ENCODE measurements at regions not wholly inside any gene's neighbourhood (a gene's known extent, or its start where the extent isn't known, plus 50 kb on each side); places are given as distances from the start of the nearest gene placed in this dataset.
A peak's percentile ranks its signal among the peaks of the same experiment; 100 is the strongest.

DNA sequence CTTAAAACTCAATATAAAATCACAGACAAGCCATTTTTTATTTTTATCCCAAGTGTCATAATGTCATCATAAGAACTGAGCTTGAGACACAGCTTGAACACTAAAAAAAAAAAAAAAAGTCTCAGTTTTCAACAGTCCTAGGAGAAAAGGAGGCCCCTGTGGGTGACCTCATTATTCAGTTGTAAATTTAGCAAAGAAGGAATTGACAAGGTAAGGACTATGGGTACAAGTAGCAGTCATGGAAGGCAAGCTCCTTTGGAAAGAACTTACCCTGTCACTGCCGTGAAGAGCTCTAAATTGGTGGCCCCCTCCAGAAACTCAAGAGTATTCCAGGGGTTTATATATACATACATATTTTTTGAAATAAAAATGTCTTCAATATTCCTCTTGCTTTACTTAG, 864.4 kb upstream of the KCND2 start:
- H3K4me1 ChIP-seq: no peaks in the 10 kb centered on the region
- peaks cover 8% of the 10 kb centered on the region; the same call in 1 of the 2 replicates for H3K27me3 ChIP-seq (ENCODE audit: low read depth)
- DNase-seq (ENCODE audit: low spot score in 2 of 2): no peak
- in situ Hi-C loops (cut with MboI; ENCODE audit: low sequenced_read_pairs): no loop called here
- H3K36me3 ChIP-seq (replicated peaks): no peaks in the 10 kb centered on the region
- H3K4me3 ChIP-seq: no peak overlapping the region
- no peaks in the 10 kb centered on the region for H3K9me3 ChIP-seq

DNA sequence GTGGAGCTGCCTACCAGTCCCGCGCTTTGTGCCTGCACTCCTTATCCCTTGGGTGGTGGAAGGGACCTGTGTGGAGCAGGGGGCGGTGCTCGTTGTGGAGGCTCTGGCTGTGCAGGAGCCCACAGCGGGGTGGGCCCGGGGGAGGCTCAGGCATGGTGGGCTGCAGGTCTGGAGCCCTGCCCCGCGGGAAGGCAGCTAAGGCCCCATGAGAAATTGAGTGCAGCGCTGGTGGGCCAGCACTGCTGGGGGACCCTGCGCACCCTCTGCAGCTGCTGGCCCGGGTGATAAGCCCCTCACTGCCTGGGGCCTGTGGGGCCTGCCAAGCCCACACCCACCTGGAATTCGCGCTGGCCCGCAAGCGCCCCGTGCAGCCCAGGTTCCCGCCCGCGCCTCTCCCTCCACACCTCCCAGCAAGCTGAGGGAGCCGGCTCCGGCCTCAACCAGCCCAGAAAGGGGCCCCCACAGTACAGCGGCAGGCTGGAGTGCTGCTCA, 859.6 kb upstream of the KCND2 start:
- Histone ChIP-seq H3K27me3 (ENCODE audit: low read depth) (no peaks in the 10 kb centered on the region), H3K4me1 (no peaks in the 10 kb centered on the region), H3K9me3 (no peaks in the 10 kb centered on the region), H3K36me3 (replicated peaks) (no peaks in the 10 kb centered on the region), H3K4me3 (no peak overlapping the region)
- DNase-seq (ENCODE audit: low spot score in 2 of 2): no peak
- in situ Hi-C loops (cut with MboI; ENCODE audit: low sequenced_read_pairs): no loop called here

DNA sequence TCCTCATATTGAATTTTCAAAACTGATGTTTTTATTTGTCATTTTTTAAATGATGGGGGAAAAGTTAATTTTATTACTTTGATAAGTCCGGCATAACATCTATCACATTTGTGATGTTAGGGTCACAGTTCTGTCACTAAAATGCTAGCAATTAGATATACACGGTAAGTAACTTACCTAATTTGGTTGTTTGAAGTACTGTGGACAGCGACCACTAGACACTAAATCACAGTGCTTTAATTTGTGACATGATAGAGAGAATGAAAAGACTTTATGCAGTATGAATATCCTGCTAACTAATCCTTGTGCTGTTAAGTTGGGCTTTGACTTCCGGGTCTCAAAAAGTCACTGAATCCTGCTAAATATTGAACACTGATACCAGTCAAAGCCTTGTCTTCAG, 857.3 kb upstream of the KCND2 start:
- no peaks in the 10 kb centered on the region for H3K4me1 ChIP-seq
- in situ Hi-C loops (cut with MboI; ENCODE audit: low sequenced_read_pairs): no loop called here

DNA sequence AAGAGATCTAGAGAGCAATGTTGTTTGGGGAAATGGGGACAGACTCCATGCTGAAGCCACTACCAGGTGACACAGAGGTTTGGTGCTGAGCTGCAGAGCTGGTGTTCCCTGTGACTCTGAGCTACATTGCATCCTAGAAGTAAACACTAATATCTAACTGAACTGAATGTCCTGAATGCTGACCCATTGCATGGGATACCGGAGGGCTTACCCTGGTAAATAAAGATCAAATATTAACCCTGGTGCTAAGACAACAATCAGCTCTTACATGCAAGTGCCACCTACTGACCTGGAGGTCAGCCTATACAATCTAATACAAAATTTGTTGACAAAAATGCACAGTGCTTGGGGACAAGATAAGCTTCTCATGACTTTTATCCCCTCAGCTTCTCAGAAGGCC, 851.3 kb upstream of the KCND2 start:
- Histone ChIP-seq H3K4me1 (no peaks in the 10 kb centered on the region), H3K4me3 (no peak overlapping the region), H3K27me3 (ENCODE audit: low read depth) (no peaks in the 10 kb centered on the region), H3K9me3 (no peaks in the 10 kb centered on the region), H3K36me3 (replicated peaks) (no peaks in the 10 kb centered on the region)
- in situ Hi-C loops (cut with MboI; ENCODE audit: low sequenced_read_pairs): no loop called here
- no peak for DNase-seq (ENCODE audit: low spot score in 2 of 2)

More for the DNA sequence above, 857.3 kb upstream of the KCND2 start:
- H3K9me3 ChIP-seq: no peaks in the 10 kb centered on the region
- no peak for DNase-seq (ENCODE audit: low spot score in 2 of 2)
- H3K4me3 ChIP-seq: no peak overlapping the region
- H3K27me3 ChIP-seq (ENCODE audit: low read depth): no peaks in the 10 kb centered on the region
- H3K36me3 ChIP-seq (replicated peaks): no peaks in the 10 kb centered on the region

DNA sequence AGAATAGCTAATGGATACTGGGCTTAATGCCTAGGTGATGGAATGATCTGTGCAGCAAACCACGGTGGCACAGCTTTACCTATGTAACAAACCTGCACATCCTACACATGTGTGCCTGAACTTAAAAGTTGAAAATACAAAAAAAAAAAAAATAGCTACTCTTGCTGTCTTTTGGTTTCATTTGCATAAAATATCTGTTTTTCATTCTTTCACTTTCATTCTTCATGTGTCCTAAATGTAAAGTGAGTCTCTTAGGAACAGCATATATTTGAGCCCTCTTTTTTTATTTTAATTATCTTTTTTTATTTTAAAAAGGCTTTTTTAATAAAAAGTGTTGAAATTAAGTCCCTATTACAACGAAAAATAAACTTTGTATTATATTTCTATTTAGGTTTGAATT, 836.1 kb upstream of the KCND2 start:
- no peak overlapping the region for H3K4me3 ChIP-seq
- H3K36me3 ChIP-seq (replicated peaks): no peaks in the 10 kb centered on the region
- no peaks in the 10 kb centered on the region for H3K9me3 ChIP-seq
- in situ Hi-C loops (cut with MboI; ENCODE audit: low sequenced_read_pairs): no loop called here
- no peaks in the 10 kb centered on the region for H3K27me3 ChIP-seq (ENCODE audit: low read depth)
- DNase-seq (ENCODE audit: low spot score in 2 of 2): no peak
- no peaks in the 10 kb centered on the region for H3K4me1 ChIP-seq

- in situ Hi-C loops (cut with MboI; ENCODE audit: low sequenced_read_pairs): no loop called here
- DNase-seq (ENCODE audit: low spot score in 2 of 2): no peak
- Histone ChIP-seq H3K27me3 (ENCODE audit: low read depth) (no peaks in the 10 kb centered on the region), H3K36me3 (replicated peaks) (no peaks in the 10 kb centered on the region), H3K9me3 (no peaks in the 10 kb centered on the region), H3K4me1 (no peaks in the 10 kb centered on the region), H3K4me3 (no peak overlapping the region)
These were observed 834.7 kb upstream of the KCND2 start for GRCh38 chr7:119438315-119438714.

GRCh38 chr7:119439192-119439591, 833.8 kb upstream of the KCND2 start:
- in situ Hi-C loops (cut with MboI; ENCODE audit: low sequenced_read_pairs): no loop called here
- Histone ChIP-seq H3K27me3 (ENCODE audit: low read depth) (no peaks in the 10 kb centered on the region), H3K4me1 (no peaks in the 10 kb centered on the region), H3K36me3 (replicated peaks) (no peaks in the 10 kb centered on the region), H3K4me3 (no peak overlapping the region), H3K9me3 (no peaks in the 10 kb centered on the region)
- DNase-seq (ENCODE audit: low spot score in 2 of 2): no peak

DNA sequence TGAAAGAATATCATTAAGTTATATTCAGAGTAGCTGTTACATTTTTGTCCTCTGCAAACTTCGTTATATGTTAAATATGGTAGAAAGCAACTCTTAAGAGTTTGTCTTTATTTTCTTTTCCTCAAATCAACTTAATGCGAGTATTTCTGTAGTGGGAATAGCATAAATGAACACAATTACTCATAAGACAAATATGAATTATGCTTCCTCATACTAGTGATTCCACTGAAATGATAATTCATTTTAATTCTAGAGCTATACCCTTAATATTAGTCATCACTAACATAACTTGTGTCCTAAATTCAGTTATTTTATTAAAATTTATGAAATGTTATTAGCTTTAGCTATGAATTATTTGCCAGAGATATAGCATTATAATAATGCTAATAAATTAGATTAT, 820.6 kb upstream of the KCND2 start:
- Histone ChIP-seq H3K27me3 (ENCODE audit: low read depth) (no peaks in the 10 kb centered on the region), H3K4me3 (no peak overlapping the region), H3K4me1 (no peaks in the 10 kb centered on the region), H3K9me3 (no peaks in the 10 kb centered on the region), H3K36me3 (replicated peaks) (no peaks in the 10 kb centered on the region)
- in situ Hi-C loops (cut with MboI; ENCODE audit: low sequenced_read_pairs): no loop called here
- no peak for DNase-seq (ENCODE audit: low spot score in 2 of 2)

DNA sequence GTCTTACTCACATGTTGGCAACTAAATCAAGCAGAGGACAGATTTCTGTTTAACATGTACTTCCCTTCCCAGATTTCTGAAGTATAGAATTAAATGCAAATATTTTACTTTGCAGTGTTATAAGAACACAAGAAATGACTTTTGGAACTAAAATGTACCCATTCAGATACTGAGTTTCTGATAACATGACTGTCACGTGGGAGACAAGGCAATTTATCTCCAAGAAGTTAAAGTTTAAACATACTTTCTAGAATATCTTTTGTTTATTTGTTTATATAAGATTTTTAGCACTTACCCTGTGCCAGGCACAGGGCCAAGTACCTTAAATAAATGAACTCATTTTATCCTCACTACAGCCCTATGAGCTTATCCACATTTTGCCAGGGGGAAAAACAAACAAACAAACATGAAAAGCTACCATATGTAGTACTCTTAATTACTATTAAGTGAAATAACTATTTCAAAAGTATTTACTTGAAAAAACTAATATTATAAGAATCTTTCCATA, 807.1 kb upstream of the KCND2 start:
- Histone ChIP-seq H3K4me1 (no peaks in the 10 kb centered on the region), H3K36me3 (replicated peaks) (no peaks in the 10 kb centered on the region), H3K27me3 (ENCODE audit: low read depth) (0 out of 2 replicates have a peak, but pooled peaks cover 2% of the 10 kb centered on the region), H3K9me3 (no peaks in the 10 kb centered on the region), H3K4me3 (no peak overlapping the region)
- no peak for DNase-seq (ENCODE audit: low spot score in 2 of 2)
- in situ Hi-C loops (cut with MboI; ENCODE audit: low sequenced_read_pairs): no loop called here

DNA sequence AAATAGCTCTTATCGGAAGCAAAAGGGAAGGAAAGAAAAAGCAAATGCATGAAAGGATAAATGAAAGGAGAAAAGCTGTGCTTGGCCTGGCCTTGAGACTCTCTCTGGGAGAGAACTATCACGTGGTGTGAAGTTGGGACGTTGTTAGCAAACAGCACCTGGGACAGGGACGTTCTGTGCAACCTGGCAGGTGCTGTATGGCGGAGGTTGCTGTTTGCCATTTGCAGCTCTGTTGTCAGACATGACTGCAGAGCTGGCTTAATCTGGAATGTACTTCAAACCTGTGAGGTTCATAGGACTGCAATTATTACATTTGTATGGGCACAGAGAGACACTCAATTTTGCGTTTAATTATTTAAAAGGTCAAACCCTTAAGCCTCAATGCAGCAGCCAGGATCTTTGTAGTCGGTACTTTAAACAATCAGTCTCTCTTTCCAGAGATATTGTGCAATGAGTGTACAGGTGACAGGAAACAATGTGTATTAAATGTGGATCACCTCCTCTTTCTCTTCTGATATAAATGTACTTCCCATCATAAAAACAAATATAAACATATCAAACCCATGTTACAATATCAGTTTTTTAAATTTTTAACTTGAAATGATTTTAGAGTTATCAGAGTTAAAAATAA, 800.5 kb upstream of the KCND2 start:
- DNase-seq (ENCODE audit: low spot score in 2 of 2): no peak

DNA sequence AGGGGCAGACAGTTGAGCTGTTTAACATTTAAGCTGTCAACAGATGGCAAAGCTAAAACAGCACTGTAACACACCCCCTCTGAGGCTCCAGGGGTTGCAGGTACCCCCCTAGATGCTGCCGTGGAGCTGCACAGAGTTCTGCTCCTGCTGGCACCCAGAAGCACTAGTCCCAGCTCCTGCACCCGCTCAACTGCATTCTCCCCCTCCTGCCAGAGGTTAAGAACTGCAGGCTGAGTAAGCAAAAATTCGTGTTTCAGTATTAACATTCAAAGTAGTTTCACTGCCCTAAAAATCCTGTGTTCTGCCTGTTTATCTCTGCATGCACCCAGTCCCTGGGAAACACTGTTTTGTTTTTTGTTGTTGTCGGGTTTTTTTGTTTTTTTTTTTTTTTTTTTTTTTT, 790.8 kb upstream of the KCND2 start:
- Histone ChIP-seq H3K4me3 (no peak overlapping the region), H3K9me3 (no peaks in the 10 kb centered on the region), H3K4me1 (no peaks in the 10 kb centered on the region), H3K36me3 (replicated peaks) (no peaks in the 10 kb centered on the region), H3K27me3 (ENCODE audit: low read depth) (0 out of 2 replicates have a peak, but pooled peaks cover 2% of the 10 kb centered on the region)
- peak; percentile 22 to 30 for DNase-seq (ENCODE audit: low spot score in 2 of 2)
- in situ Hi-C loops (cut with MboI; ENCODE audit: low sequenced_read_pairs): no loop called here

More for the DNA sequence above, 800.5 kb upstream of the KCND2 start:
- no peaks in the 10 kb centered on the region for H3K9me3 ChIP-seq
- no peak overlapping the region for H3K4me3 ChIP-seq
- H3K4me1 ChIP-seq: no peaks in the 10 kb centered on the region
- H3K36me3 ChIP-seq (replicated peaks): no peaks in the 10 kb centered on the region
- in situ Hi-C loops (cut with MboI; ENCODE audit: low sequenced_read_pairs): no loop called here
- no peaks in the 10 kb centered on the region for H3K27me3 ChIP-seq (ENCODE audit: low read depth)

GRCh38 chr7:119482671-119483070, 790.3 kb upstream of the KCND2 start:
- H3K36me3 ChIP-seq (replicated peaks): no peaks in the 10 kb centered on the region
- in situ Hi-C loops (cut with MboI; ENCODE audit: low sequenced_read_pairs): no loop called here
- DNase-seq (ENCODE audit: low spot score in 2 of 2): no peak
- no peaks in the 10 kb centered on the region for H3K4me1 ChIP-seq
- 0 out of 2 replicates have a peak, but pooled peaks cover 2% of the 10 kb centered on the region for H3K27me3 ChIP-seq (ENCODE audit: low read depth)
- H3K9me3 ChIP-seq: no peaks in the 10 kb centered on the region
- H3K4me3 ChIP-seq: no peak overlapping the region

DNA sequence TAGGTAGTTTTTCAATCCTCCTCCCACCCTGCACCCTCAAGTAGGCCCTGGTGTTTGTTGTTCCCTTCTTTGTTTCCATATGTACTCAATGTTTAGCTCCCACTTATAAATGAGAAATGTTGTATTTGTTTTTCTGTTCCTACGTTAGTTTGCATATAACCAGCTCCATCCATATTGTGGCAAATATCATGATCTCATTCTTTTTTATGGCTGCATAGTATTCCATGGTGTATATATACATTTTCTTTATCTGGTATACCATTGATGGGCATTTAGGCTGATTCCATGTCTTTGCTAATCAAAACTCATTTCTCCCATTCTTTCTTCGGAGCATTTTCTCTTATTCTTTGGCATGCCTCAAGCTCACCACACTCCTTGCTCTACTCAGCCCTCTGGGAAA, 789.6 kb upstream of the KCND2 start:
- Histone ChIP-seq H3K27me3 (ENCODE audit: low read depth) (0 out of 2 replicates have a peak, but pooled peaks cover 2% of the 10 kb centered on the region), H3K9me3 (no peaks in the 10 kb centered on the region), H3K36me3 (replicated peaks) (no peaks in the 10 kb centered on the region), H3K4me3 (no peak overlapping the region), H3K4me1 (no peaks in the 10 kb centered on the region)
- DNase-seq (ENCODE audit: low spot score in 2 of 2): no peak
- in situ Hi-C loops (cut with MboI; ENCODE audit: low sequenced_read_pairs): no loop called here

GRCh38 chr7:119514326-119514725, 758.6 kb upstream of the KCND2 start:
- no peaks in the 10 kb centered on the region for H3K27me3 ChIP-seq (ENCODE audit: low read depth)
- no peak overlapping the region for H3K4me3 ChIP-seq
- no peaks in the 10 kb centered on the region for H3K36me3 ChIP-seq (replicated peaks)
- H3K9me3 ChIP-seq: no peaks in the 10 kb centered on the region
- no peaks in the 10 kb centered on the region for H3K4me1 ChIP-seq
- in situ Hi-C loops (cut with MboI; ENCODE audit: low sequenced_read_pairs): no loop called here
- DNase-seq (ENCODE audit: low spot score in 2 of 2): no peak

GRCh38 chr7:119515214-119515613, 757.8 kb upstream of the KCND2 start:
- in situ Hi-C loops (cut with MboI; ENCODE audit: low sequenced_read_pairs): no loop called here
- Histone ChIP-seq H3K9me3 (no peaks in the 10 kb centered on the region), H3K4me3 (no peak overlapping the region), H3K27me3 (ENCODE audit: low read depth) (no peaks in the 10 kb centered on the region), H3K36me3 (replicated peaks) (no peaks in the 10 kb centered on the region), H3K4me1 (no peaks in the 10 kb centered on the region)
- DNase-seq (ENCODE audit: low spot score in 2 of 2): no peak
